IMR-90 (cell line): ENCODE measurements at regions not wholly inside any gene's neighbourhood (a gene's known extent, or its start where the extent isn't known, plus 50 kb on each side); places are given as distances from the start of the nearest gene placed in this dataset.

Experiments used
- ATAC-seq: fragments of 200-7000 bp; cut with Tn5 transposase; 2 replicates; pipeline ENCODE4 v1.9.1; 2020; ENCODE audit warnings: low read depth, mild to moderate bottlenecking, moderate library complexity
- BruUV-seq: library from RNA; stranded (reverse); fragments of 400-500 nt; replicated peaks from 2 replicates; lab custom pipeline; 2021; lab: Mats Ljungman, UMichigan
- CTCF ChIA-PET: fragments of 300-600 bp; formaldehyde crosslinking; extraction: SDS; loops from one replicate; lab custom pipeline; 2021; ENCODE audit warnings: antibody characterized with exemption; lab: Yijun Ruan, JAX
- POLR2A ChIA-PET: fragments of 300-600 bp; sonication (Branson Sonifier 250); formaldehyde crosslinking; loops from one replicate; lab custom pipeline; 2022; ENCODE audit warnings: antibody characterized with exemption; ENCODE audit not compliant: unreplicated experiment; lab: Charles Lee
- DNase-seq: peaks from one replicate; pipeline ENCODE4 v3.0.0; 2013
- H2AFZ ChIP-seq: replicated peaks from 2 replicates; pipeline ENCODE3; 2013; ENCODE audit warnings: low read length, mild to moderate bottlenecking; ENCODE audit not compliant: poor library complexity
- H2AK5ac ChIP-seq: 2 replicates; pipeline ENCODE4 v1.6.1; 2013; ENCODE audit warnings: low read depth, low read length, inconsistent platforms
- H2AK9ac ChIP-seq: replicated peaks from 2 replicates; pipeline ENCODE3; 2013; ENCODE audit warnings: mild to moderate bottlenecking, low read depth, low read length, moderate library complexity; ENCODE audit not compliant: poor library complexity
- H2BK120ac ChIP-seq: 2 replicates; pipeline ENCODE4 v1.6.1; 2013; ENCODE audit warnings: low read depth, low read length, inconsistent platforms
- H2BK15ac ChIP-seq: 3 replicates; pipeline ENCODE4 v1.6.1; 2013; ENCODE audit warnings: low read depth, low read length, inconsistent platforms
- H2BK20ac ChIP-seq: 2 replicates; pipeline ENCODE4 v1.6.1; 2013; ENCODE audit warnings: low read depth, mild to moderate bottlenecking, inconsistent platforms, low read length, moderate library complexity
- H2BK5ac ChIP-seq: 2 replicates; pipeline ENCODE4 v1.6.1; 2013; ENCODE audit warnings: mild to moderate bottlenecking, low read depth, low read length, inconsistent platforms; ENCODE audit not compliant: poor library complexity, severe bottlenecking
- H3K14ac ChIP-seq: replicated peaks from 2 replicates; pipeline ENCODE4 v1.6.1; 2013; ENCODE audit warnings: low read depth, low read length, inconsistent platforms
- H3K18ac ChIP-seq: 2 replicates; pipeline ENCODE4 v1.6.1; 2013; ENCODE audit warnings: low read depth, low read length, control low read depth
- H3K23ac ChIP-seq: 2 replicates; pipeline ENCODE4 v1.6.1; 2013; ENCODE audit warnings: low read depth, low read length, inconsistent platforms
- H3K27ac ChIP-seq: 2 replicates; pipeline ENCODE4 v1.5.1; 2013; ENCODE audit warnings: mild to moderate bottlenecking, control low read depth, low read length; ENCODE audit not compliant: insufficient read depth
- H3K27me3 ChIP-seq: 2 replicates; pipeline ENCODE4 v1.6.1; 2013; ENCODE audit warnings: low read length; ENCODE audit not compliant: control insufficient read depth, insufficient read depth
- H3K36me3 ChIP-seq: 2 replicates; pipeline ENCODE4 v1.6.1; 2013; ENCODE audit warnings: low read length, mixed read lengths; ENCODE audit not compliant: control insufficient read depth, insufficient read depth
- H3K4ac ChIP-seq: 2 replicates; pipeline ENCODE4 v1.6.1; 2013; ENCODE audit warnings: low read depth, low read length, inconsistent platforms
- H3K4me1 ChIP-seq: 2 replicates; pipeline ENCODE4 v1.6.1; 2013; ENCODE audit warnings: low read length, mixed read lengths; ENCODE audit not compliant: control insufficient read depth, insufficient read depth
- H3K4me2 ChIP-seq: 2 replicates; pipeline ENCODE4 v1.6.1; 2013; ENCODE audit warnings: low read depth, mild to moderate bottlenecking, control low read depth, low read length, moderate library complexity
- H3K4me3 ChIP-seq: 2 replicates; pipeline ENCODE4 v1.5.1; 2013; ENCODE audit warnings: low read depth, mild to moderate bottlenecking, control low read depth, low read length, moderate library complexity; ENCODE audit not compliant: insufficient read depth
- H3K56ac ChIP-seq: 2 replicates; pipeline ENCODE4 v1.6.1; 2013; ENCODE audit warnings: low read length, inconsistent platforms; ENCODE audit not compliant: insufficient read depth; ENCODE audit errors: extremely low read depth
- H3K79me1 ChIP-seq, 2 experiments: 2 replicates each; pipeline ENCODE4 v1.6.1; 2013; ENCODE audit warnings: low read length in 2 of 2, inconsistent platforms in 1 of 2, low read depth in 1 of 2
- H3K9ac ChIP-seq: 2 replicates; pipeline ENCODE4 v1.6.1; 2013; ENCODE audit warnings: low read depth, low read length, control low read depth
- H3K9me1 ChIP-seq: 2 replicates; pipeline ENCODE4 v1.6.1; 2013; ENCODE audit warnings: low read length, inconsistent platforms; ENCODE audit not compliant: insufficient read depth
- H3K9me3 ChIP-seq: 2 replicates; pipeline ENCODE4 v1.6.1; 2013; ENCODE audit warnings: low read length; ENCODE audit not compliant: control insufficient read depth, insufficient read depth
- H4K20me1 ChIP-seq: 2 replicates; pipeline ENCODE4 v1.6.1; 2013; ENCODE audit warnings: low read length, inconsistent platforms; ENCODE audit not compliant: insufficient read depth
- H4K5ac ChIP-seq: 2 replicates; pipeline ENCODE4 v1.6.1; 2013; ENCODE audit warnings: mild to moderate bottlenecking, low read depth, low read length, control low read depth
- H4K8ac ChIP-seq, 2 experiments: 2 replicates each; pipeline ENCODE4 v1.6.1; 2013; ENCODE audit warnings: low read depth in 2 of 2, low read length in 2 of 2, control low read depth in 1 of 2, inconsistent platforms in 1 of 2
- H4K91ac ChIP-seq: 2 replicates; pipeline ENCODE4 v1.6.1; 2013; ENCODE audit warnings: low read depth, low read length, inconsistent platforms; ENCODE audit not compliant: insufficient read depth
- BHLHE40 ChIP-seq: fragments of 150-350 bp; IDR thresholded peaks from 2 replicates; pipeline ENCODE4 v1.6.1; 2016; ENCODE audit warnings: mild to moderate bottlenecking, low read depth, low read length
- CEBPB ChIP-seq: IDR thresholded peaks from 2 replicates; pipeline ENCODE4 v1.6.1; 2012; ENCODE audit warnings: low read depth, low read length, improper control_type of control experiment
- POLR2A ChIP-seq: IDR thresholded peaks from 2 replicates; pipeline ENCODE4 v1.6.1; 2012; ENCODE audit warnings: mild to moderate bottlenecking, low read depth, low read length
- RCOR1 ChIP-seq: IDR thresholded peaks from 2 replicates; pipeline ENCODE4 v1.6.1; 2012; ENCODE audit warnings: mild to moderate bottlenecking, low read length, improper control_type of control experiment; ENCODE audit not compliant: insufficient replicate concordance
- whole genome bisulfite sequencing, 2 experiments: methylation state at CpG; one replicate each; pipeline versions ENCODE4 v1.1.5 to v1.1.7; 2013; ENCODE audit warnings: missing lambda C conversion rate in 2 of 2; ENCODE audit not compliant: insufficient read length in 1 of 2; ENCODE audit errors: extremely low coverage in 2 of 2; 5-methylcytosine and 5-hydroxymethylcytosine counted together
- dilution Hi-C: fragments of 300-500 bp; cut with HindIII; formaldehyde crosslinking; loops from one replicate; pipeline ENCODE4 v1.14.3; 2018; ENCODE audit warnings: low sequenced_read_pairs; ENCODE audit not compliant: unreplicated experiment
- in situ Hi-C: fragments of 300-500 bp; cut with MboI; formaldehyde crosslinking; loops from 3 replicates; pipeline ENCODE4 v1.14.3; 2019; ENCODE audit warnings: low sequenced_read_pairs, inconsistent platforms, mixed read lengths
- intact Hi-C: fragments of 100-400 bp; cut with micrococcal nuclease; formaldehyde crosslinking; loops from 2 replicates; pipeline ENCODE4 v1.10.0; 2022
- TF ChIP-seq, protein P1 (sequence below): fragments of 150-350 bp; IDR thresholded peaks from 2 replicates; pipeline ENCODE4 v1.6.1; 2017; ENCODE audit warnings: mild to moderate bottlenecking, antibody characterized with exemption, low read length, low read depth

GRCh38 chr3:68017069-68017468 lies 362.7 kb upstream of the SUCLG2 start:
- no peak overlapping the region for H4K8ac ChIP-seq
- BruUV-seq = no TSS peak
- CTCF ChIA-PET = interaction anchor here (0.7 kb wide), 1 partner anchor 1702 kb away, joined by 3 read pairs; no protein-coding TSS in a partner anchor

More at GRCh38 chr3:68017069-68017468, 362.7 kb upstream of the SUCLG2 start:
- H3K23ac ChIP-seq = no peak overlapping the region
- H2AK5ac ChIP-seq = no peak overlapping the region
- no peak overlapping the region for H3K4ac ChIP-seq
- H3K9me1 ChIP-seq = no peaks in the 10 kb centered on the region
- H3K18ac ChIP-seq = no peak overlapping the region
- no peak overlapping the region for H4K91ac ChIP-seq
- H3K27me3 ChIP-seq = no peaks in the 10 kb centered on the region
- H4K20me1 ChIP-seq = no peaks in the 10 kb centered on the region
- POLR2A ChIA-PET = no interaction called here
- TF ChIP-seq POLR2A (no peak), BHLHE40 (no peak), CEBPB (no peak), RCOR1 (no peak)
- TF ChIP-seq, protein P1, sequence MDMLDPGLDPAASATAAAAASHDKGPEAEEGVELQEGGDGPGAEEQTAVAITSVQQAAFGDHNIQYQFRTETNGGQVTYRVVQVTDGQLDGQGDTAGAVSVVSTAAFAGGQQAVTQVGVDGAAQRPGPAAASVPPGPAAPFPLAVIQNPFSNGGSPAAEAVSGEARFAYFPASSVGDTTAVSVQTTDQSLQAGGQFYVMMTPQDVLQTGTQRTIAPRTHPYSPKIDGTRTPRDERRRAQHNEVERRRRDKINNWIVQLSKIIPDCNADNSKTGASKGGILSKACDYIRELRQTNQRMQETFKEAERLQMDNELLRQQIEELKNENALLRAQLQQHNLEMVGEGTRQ = no peak
- dilution Hi-C loops = no loop called here
- no peak overlapping the region for H2BK5ac ChIP-seq
- H2AFZ ChIP-seq = no peak overlapping the region
- H3K9me3 ChIP-seq = no peaks in the 10 kb centered on the region
- H2BK20ac ChIP-seq = no peak overlapping the region
- H2BK120ac ChIP-seq = no peak overlapping the region
- intact Hi-C loops = loop anchor here (10.0 kb wide), 2 partner anchors 632 to 912 kb away; no protein-coding TSS in a partner anchor
- H3K4me3 ChIP-seq = no peak overlapping the region
- no peaks in the 10 kb centered on the region for H3K79me1 ChIP-seq
- H3K4me2 ChIP-seq = no peak overlapping the region
- no peaks in the 10 kb centered on the region for H3K36me3 ChIP-seq
- no peak for DNase-seq
- no CpG with 5 or more reads among the region's 3 CpGs for WGBS, 2 experiments
- no peak overlapping the region for H3K56ac ChIP-seq
- no peak overlapping the region for H4K5ac ChIP-seq
- H3K14ac ChIP-seq = no peak overlapping the region
- in situ Hi-C loops = no loop called here
- no peak overlapping the region for H3K27ac ChIP-seq
- H3K9ac ChIP-seq = no peak overlapping the region
- no peak overlapping the region for H2BK15ac ChIP-seq
- no peak overlapping the region for H2AK9ac ChIP-seq
- no peak for ATAC-seq
- no peaks in the 10 kb centered on the region for H3K4me1 ChIP-seq
